Keratinocyte (primary cell): ENCODE measurements at regions not wholly inside any gene's neighbourhood (a gene's known extent, or its start where the extent isn't known, plus 50 kb on each side); places are given as distances from the start of the nearest gene placed in this dataset.

Source experiments
- DNase-seq: peaks from one replicate; pipeline ENCODE4 v3.0.0-alpha.2; 2011; ENCODE audit warnings: low read depth, missing footprints, low spot score
- FAIRE-seq: peaks from 2 replicates; lab custom pipeline; 2011; peaks lifted over from hg19 to GRCh38; lab: Jason Lieb, UNC
- H2AFZ ChIP-seq: 2 replicates; pipeline ENCODE4 v1.6.0; 2012; ENCODE audit warnings: low read length, control low read depth, inconsistent platforms; ENCODE audit not compliant: control insufficient read depth
- H3K27ac ChIP-seq: 2 replicates; pipeline ENCODE4 v1.5.1; 2011; ENCODE audit warnings: low read length; ENCODE audit not compliant: control insufficient read depth, insufficient read depth
- H3K27me3 ChIP-seq: 3 replicates; pipeline ENCODE4 v1.6.0; 2011; ENCODE audit warnings: low read length; ENCODE audit not compliant: control insufficient read depth, insufficient read depth; ENCODE audit errors: extremely low read depth
- H3K36me3 ChIP-seq, 2 experiments: 2 replicates in 1 of 2; 3 replicates in 1 of 2; pipeline ENCODE4 v1.5.1; 2011; ENCODE audit warnings: low read length in 2 of 2, mild to moderate bottlenecking in 1 of 2; ENCODE audit not compliant: control insufficient read depth in 2 of 2, insufficient read depth in 2 of 2; ENCODE audit errors: extremely low read depth in 1 of 2
- H3K4me1 ChIP-seq: 3 replicates; pipeline ENCODE4 v1.5.1; 2011; ENCODE audit warnings: low read length; ENCODE audit not compliant: control insufficient read depth, insufficient read depth; ENCODE audit errors: extremely low read depth
- H3K4me2 ChIP-seq: 3 replicates; pipeline ENCODE4 v1.6.0; 2011; ENCODE audit warnings: low read depth, low read length; ENCODE audit not compliant: control insufficient read depth, insufficient read depth; ENCODE audit errors: extremely low read depth
- H3K4me3 ChIP-seq, 3 experiments: fragments of 200-600 bp in 1 of 3; sonication (generic) in 1 of 3; 2 replicates in 2 of 3; 3 replicates in 1 of 3; pipeline ENCODE4 v1.5.1; 2011 to 2016; ENCODE audit warnings: low read length in 3 of 3, mild to moderate bottlenecking in 3 of 3, control low read depth in 2 of 3, inconsistent platforms in 1 of 3, low read depth in 1 of 3, mixed read lengths in 1 of 3, mixed run types in 1 of 3, moderate library complexity in 1 of 3; ENCODE audit not compliant: control insufficient read depth in 2 of 3, insufficient read depth in 2 of 3; ENCODE audit errors: extremely low read depth in 1 of 3
- H3K79me2 ChIP-seq: 2 replicates; pipeline ENCODE4 v1.6.0; 2012; ENCODE audit warnings: low read length; ENCODE audit not compliant: control insufficient read depth, insufficient read depth
- H3K9ac ChIP-seq: 3 replicates; pipeline ENCODE4 v1.6.0; 2011; ENCODE audit warnings: low read length; ENCODE audit not compliant: control insufficient read depth, insufficient read depth; ENCODE audit errors: extremely low read depth
- H3K9me1 ChIP-seq: 3 replicates; pipeline ENCODE4 v1.6.0; 2011; ENCODE audit warnings: low read length; ENCODE audit not compliant: control insufficient read depth, insufficient read depth; ENCODE audit errors: extremely low read depth
- H3K9me3 ChIP-seq: 2 replicates; pipeline ENCODE4 v1.5.1; 2012; ENCODE audit warnings: low read depth, low read length; ENCODE audit not compliant: control insufficient read depth
- H4K20me1 ChIP-seq: 3 replicates; pipeline ENCODE4 v1.6.0; 2011; ENCODE audit warnings: low read length; ENCODE audit not compliant: control insufficient read depth, insufficient read depth; ENCODE audit errors: extremely low read depth
- EZH2 ChIP-seq: IDR thresholded peaks from one replicate; pipeline ENCODE4 v1.6.1; 2012; ENCODE audit warnings: inconsistent platforms, mild to moderate bottlenecking, low read length, moderate library complexity
- dilution Hi-C: fragments of 300-500 bp; cut with MboI; formaldehyde crosslinking; loops from one replicate; pipeline ENCODE4 v1.7.0; 2020; ENCODE audit warnings: low sequenced_read_pairs; ENCODE audit not compliant: extremely low pct_ligation_motif_present
- TF ChIP-seq, protein P1 (sequence below), 3 experiments: IDR thresholded peaks in 1 of 3; conservative IDR thresholded peaks in 1 of 3; optimal IDR thresholded peaks in 1 of 3; 2 replicates in 2 of 3; 3 replicates in 1 of 3; pipeline versions ENCODE3 to v1.5.1; 2011; ENCODE audit warnings: low read length in 3 of 3, mild to moderate bottlenecking in 3 of 3, moderate library complexity in 2 of 3, control low read depth in 1 of 3, inconsistent platforms in 1 of 3; ENCODE audit not compliant: insufficient read depth in 2 of 3; ENCODE audit errors: extremely low read depth in 1 of 3

DNA sequence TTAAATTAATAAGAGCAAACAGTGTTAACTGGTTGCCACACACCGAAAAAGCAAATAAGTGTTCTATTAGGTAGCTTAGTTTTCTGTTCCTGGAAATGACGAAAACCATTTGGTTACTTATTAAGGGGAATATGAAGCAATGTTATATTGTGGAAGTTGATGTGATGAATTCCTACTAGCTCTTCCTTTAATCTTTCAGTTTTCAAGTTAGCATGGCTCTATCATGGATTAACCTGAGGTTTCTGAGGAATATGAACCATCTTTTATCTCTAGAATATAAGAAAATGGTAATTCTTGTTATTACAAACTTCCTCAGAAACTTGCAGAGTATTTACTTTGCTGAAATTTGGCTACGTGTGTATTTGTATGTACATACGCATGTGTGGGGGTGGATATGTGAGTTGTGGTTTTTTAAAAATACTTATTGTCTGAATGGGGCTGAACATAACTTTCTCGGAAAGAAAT, 245.7 kb downstream of the KCNC2 start:
- dilution Hi-C loops = no loop called here
- no peak for FAIRE-seq
- Histone ChIP-seq H3K36me3 (no peaks in the 10 kb centered on the region), H2AFZ (no peak overlapping the region), H3K27ac (no peak overlapping the region), H3K79me2 (no peaks in the 10 kb centered on the region), H3K9me1 (no peaks in the 10 kb centered on the region), H3K4me2 (no peak overlapping the region), H4K20me1 (no peaks in the 10 kb centered on the region), H3K4me3 (no peak overlapping the region), H3K4me1 (no peaks in the 10 kb centered on the region), H3K27me3 (no peaks in the 10 kb centered on the region), H3K9ac (no peak overlapping the region), H3K9me3 (no peaks in the 10 kb centered on the region)
- TF ChIP-seq, protein P1, sequence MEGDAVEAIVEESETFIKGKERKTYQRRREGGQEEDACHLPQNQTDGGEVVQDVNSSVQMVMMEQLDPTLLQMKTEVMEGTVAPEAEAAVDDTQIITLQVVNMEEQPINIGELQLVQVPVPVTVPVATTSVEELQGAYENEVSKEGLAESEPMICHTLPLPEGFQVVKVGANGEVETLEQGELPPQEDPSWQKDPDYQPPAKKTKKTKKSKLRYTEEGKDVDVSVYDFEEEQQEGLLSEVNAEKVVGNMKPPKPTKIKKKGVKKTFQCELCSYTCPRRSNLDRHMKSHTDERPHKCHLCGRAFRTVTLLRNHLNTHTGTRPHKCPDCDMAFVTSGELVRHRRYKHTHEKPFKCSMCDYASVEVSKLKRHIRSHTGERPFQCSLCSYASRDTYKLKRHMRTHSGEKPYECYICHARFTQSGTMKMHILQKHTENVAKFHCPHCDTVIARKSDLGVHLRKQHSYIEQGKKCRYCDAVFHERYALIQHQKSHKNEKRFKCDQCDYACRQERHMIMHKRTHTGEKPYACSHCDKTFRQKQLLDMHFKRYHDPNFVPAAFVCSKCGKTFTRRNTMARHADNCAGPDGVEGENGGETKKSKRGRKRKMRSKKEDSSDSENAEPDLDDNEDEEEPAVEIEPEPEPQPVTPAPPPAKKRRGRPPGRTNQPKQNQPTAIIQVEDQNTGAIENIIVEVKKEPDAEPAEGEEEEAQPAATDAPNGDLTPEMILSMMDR (optimal IDR thresholded peaks at IDR 0.05 in 1 of 3, IDR thresholded peaks at IDR 0.05 in 1 of 3, conservative IDR thresholded peaks at IDR 0.05 in 1 of 3; ENCODE audit: extremely low read depth in 1 of 3, insufficient read depth in 2 of 3, low read length in 3 of 3) = no peak
- TF ChIP-seq EZH2 = no peak
- no peak for DNase-seq

DNA sequence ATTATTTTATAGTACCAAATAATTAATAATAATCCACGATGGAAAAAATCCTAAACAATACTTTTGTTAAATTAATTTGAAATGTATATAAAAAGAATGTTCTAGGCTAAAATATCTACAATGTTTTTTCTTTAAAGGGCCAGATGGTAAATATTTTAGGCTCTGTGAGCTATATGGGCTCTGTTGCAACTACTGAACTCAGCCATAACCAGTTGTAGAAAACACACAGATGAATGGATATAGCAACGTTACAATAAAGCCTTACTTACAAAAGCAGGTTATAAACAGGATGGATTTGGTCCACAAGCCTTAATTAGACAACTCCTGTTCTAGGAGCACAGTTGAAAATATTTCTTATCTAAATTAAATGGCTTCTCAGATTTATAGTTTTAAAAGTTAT, 245.2 kb downstream of the KCNC2 start:
- Histone ChIP-seq H3K4me3 (no peak overlapping the region), H2AFZ (no peak overlapping the region), H3K36me3 (no peaks in the 10 kb centered on the region), H4K20me1 (no peaks in the 10 kb centered on the region), H3K4me1 (no peaks in the 10 kb centered on the region), H3K9me3 (no peaks in the 10 kb centered on the region), H3K27me3 (no peaks in the 10 kb centered on the region), H3K9me1 (no peaks in the 10 kb centered on the region), H3K79me2 (no peaks in the 10 kb centered on the region), H3K27ac (no peak overlapping the region), H3K4me2 (no peak overlapping the region), H3K9ac (no peak overlapping the region)
- dilution Hi-C loops = no loop called here
- no peak for DNase-seq
- no peak for FAIRE-seq
- TF ChIP-seq, protein P1 (optimal IDR thresholded peaks at IDR 0.05 in 1 of 3, IDR thresholded peaks at IDR 0.05 in 1 of 3, conservative IDR thresholded peaks at IDR 0.05 in 1 of 3; ENCODE audit: extremely low read depth in 1 of 3, insufficient read depth in 2 of 3, low read length in 3 of 3) = no peak
- no peak for TF ChIP-seq EZH2
